ENCODE measurements at regions not wholly inside any gene's neighbourhood (a gene's known extent, or its start where the extent isn't known, plus 50 kb on each side); places are given as distances from the start of the nearest gene placed in this dataset.
A peak's percentile ranks its signal among the peaks of the same experiment; 100 is the strongest.

DNA sequence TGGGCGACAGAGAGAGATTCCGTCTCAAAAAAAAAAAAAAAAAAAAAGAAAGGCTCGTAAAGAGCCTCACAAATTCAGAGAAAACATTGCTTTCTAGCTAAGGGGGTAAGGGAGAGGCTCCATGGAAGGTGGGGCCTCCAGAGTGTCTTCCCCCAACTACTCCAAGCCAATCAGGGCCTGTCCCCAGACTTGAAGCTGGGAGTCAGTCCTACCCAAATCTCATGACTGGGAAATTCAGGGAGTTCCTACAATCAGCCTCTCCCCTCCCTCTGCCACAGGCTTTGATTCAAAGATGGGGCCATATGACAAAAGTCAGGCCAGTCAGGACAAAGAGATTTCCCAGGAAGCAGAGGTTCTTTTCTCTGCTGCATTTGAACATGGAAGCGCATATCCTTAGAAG lies 63.0 kb upstream of the NUP160 start:
- Mint-ChIP-seq H3K27me3 (no peaks in the 10 kb centered on the region), H3K4me1 (ENCODE audit: low read depth) (peaks cover 49% of the 10 kb centered on the region), H3K27ac (peak overlapping the region; percentile 9), H3K36me3 (ENCODE audit: low read depth) (no peaks in the 10 kb centered on the region), H3K9me3 (no peaks in the 10 kb centered on the region), H3K4me3 (no peak overlapping the region)
- intact Hi-C loops (cut with micrococcal nuclease) = no loop called here

DNA sequence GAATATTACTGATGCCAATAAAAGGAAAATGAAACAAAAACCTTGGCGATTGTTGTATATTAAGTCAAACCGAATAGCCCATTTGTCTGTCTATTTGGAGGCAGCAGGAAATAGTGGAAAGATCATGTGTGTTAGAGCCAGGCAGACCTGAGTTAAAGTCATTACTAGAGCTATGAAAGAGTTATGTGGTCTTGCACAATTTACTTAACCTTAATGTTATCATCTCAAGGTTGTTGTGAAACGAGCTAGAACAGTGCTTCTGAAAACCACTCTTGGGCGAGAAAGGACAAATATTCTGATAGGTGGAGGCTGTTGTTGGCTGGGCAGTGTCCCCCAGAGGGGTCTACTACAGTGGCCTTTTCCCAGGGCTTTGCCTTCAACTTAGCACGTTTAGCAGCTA lies 60.0 kb upstream of the NUP160 start:
- no peak overlapping the region for H3K4me3 Mint-ChIP-seq
- intact Hi-C loops (cut with micrococcal nuclease) = no loop called here
- H3K4me1 Mint-ChIP-seq (ENCODE audit: low read depth) = peaks cover 44% of the 10 kb centered on the region
- no peaks in the 10 kb centered on the region for H3K9me3 Mint-ChIP-seq
- H3K27me3 Mint-ChIP-seq = no peaks in the 10 kb centered on the region
- no peaks in the 10 kb centered on the region for H3K36me3 Mint-ChIP-seq (ENCODE audit: low read depth)
- no peak overlapping the region for H3K27ac Mint-ChIP-seq

- H3K36me3 Mint-ChIP-seq (ENCODE audit: low read depth) = no peaks in the 10 kb centered on the region
- intact Hi-C loops (cut with micrococcal nuclease) = no loop called here
- H3K27me3 Mint-ChIP-seq = no peaks in the 10 kb centered on the region
- H3K9me3 Mint-ChIP-seq = no peaks in the 10 kb centered on the region
- no peak overlapping the region for H3K4me3 Mint-ChIP-seq
- peaks cover 37% of the 10 kb centered on the region for H3K4me1 Mint-ChIP-seq (ENCODE audit: low read depth)
- no peak overlapping the region for H3K27ac Mint-ChIP-seq
These were observed 59.3 kb upstream of the NUP160 start for GRCh38 chr11:47907499-47907898.

DNA sequence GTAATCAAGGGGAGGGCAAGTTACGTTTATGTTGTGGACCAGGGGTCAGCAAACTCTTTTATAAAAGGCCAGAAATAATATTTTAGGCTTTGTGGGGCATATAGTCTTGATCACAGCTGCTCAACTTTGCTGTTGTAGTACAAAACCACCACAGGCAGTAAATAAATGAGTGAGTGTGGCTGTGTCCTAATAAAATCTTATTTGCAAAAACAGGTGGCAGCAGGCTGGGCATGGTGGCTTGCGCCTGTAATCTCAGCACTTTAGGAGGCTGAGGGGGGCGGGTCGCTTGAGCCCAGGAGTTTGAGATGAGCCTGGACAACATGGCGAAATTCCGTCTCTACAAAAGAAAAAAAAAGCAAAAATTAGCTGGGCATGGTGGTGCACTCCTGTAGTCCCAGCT lies 57.9 kb upstream of the NUP160 start:
- H3K4me1 Mint-ChIP-seq (ENCODE audit: low read depth) = peaks cover 26% of the 10 kb centered on the region
- no peaks in the 10 kb centered on the region for H3K27me3 Mint-ChIP-seq
- intact Hi-C loops (cut with micrococcal nuclease) = no loop called here
- no peaks in the 10 kb centered on the region for H3K9me3 Mint-ChIP-seq
- no peaks in the 10 kb centered on the region for H3K36me3 Mint-ChIP-seq (ENCODE audit: low read depth)
- peak overlapping the region; percentile 52 for H3K27ac Mint-ChIP-seq
- no peak overlapping the region for H3K4me3 Mint-ChIP-seq

DNA sequence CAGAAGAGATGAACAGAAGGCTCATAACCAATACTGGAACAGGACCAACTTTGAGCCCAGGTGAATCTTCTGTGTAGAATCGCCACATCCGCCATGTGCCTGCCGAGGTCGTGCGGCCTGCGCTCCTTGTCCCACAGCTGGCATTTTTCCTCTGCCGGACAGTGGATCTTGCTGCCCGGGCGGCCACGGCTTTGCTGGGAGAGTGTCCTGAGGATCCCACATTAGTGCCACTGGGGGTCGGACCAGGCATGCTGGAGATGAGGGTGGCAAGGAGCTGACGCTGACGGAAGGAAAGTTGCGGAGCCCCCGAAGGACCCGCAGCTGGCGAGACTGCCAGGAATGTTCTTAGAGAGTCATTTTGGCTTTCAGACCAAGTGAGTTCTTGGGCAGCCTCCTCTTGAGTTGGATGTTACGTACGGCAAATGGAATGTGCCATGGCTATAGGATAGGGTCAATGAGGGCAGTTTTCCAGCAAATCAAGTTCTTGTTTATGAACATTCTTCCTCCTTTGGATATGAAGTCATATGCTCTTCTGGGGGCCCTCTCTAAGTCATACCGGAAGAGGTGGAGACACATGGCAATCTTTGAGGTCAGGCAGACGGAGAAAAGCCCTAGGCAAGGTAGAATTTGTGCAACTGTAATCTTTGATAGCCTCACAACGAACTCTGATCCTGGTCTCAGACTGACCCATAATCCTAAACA lies 57.4 kb upstream of the NUP160 start:
- H3K27me3 Mint-ChIP-seq = no peaks in the 10 kb centered on the region
- no peaks in the 10 kb centered on the region for H3K9me3 Mint-ChIP-seq
- H3K27ac Mint-ChIP-seq = peak overlapping the region; percentile 52
- no peaks in the 10 kb centered on the region for H3K36me3 Mint-ChIP-seq (ENCODE audit: low read depth)
- H3K4me3 Mint-ChIP-seq = no peak overlapping the region
- H3K4me1 Mint-ChIP-seq (ENCODE audit: low read depth) = peaks cover 26% of the 10 kb centered on the region
- intact Hi-C loops (cut with micrococcal nuclease) = no loop called here

- H3K9me3 Mint-ChIP-seq = no peaks in the 10 kb centered on the region
- H3K4me1 Mint-ChIP-seq (ENCODE audit: low read depth) = peaks cover 24% of the 10 kb centered on the region
- no peaks in the 10 kb centered on the region for H3K27me3 Mint-ChIP-seq
- intact Hi-C loops (cut with micrococcal nuclease) = no loop called here
- H3K27ac Mint-ChIP-seq = peak overlapping the region; percentile 52
- H3K4me3 Mint-ChIP-seq = no peak overlapping the region
- no peaks in the 10 kb centered on the region for H3K36me3 Mint-ChIP-seq (ENCODE audit: low read depth)
These were observed 56.7 kb upstream of the NUP160 start for GRCh38 chr11:47904808-47905207.

- intact Hi-C loops (cut with micrococcal nuclease) = no loop called here
- H3K9me3 Mint-ChIP-seq = no peaks in the 10 kb centered on the region
- no peaks in the 10 kb centered on the region for H3K27me3 Mint-ChIP-seq
- H3K27ac Mint-ChIP-seq = no peak overlapping the region
- H3K4me3 Mint-ChIP-seq = no peak overlapping the region
- peaks cover 21% of the 10 kb centered on the region for H3K4me1 Mint-ChIP-seq (ENCODE audit: low read depth)
- no peaks in the 10 kb centered on the region for H3K36me3 Mint-ChIP-seq (ENCODE audit: low read depth)
These were observed 55.9 kb upstream of the NUP160 start for GRCh38 chr11:47904048-47904447.

- intact Hi-C loops (cut with micrococcal nuclease) = no loop called here
- Mint-ChIP-seq H3K27ac (no peak overlapping the region), H3K27me3 (no peaks in the 10 kb centered on the region), H3K4me3 (no peak overlapping the region), H3K4me1 (ENCODE audit: low read depth) (no peaks in the 10 kb centered on the region), H3K9me3 (no peaks in the 10 kb centered on the region), H3K36me3 (ENCODE audit: low read depth) (no peaks in the 10 kb centered on the region)
These were observed 51.7 kb upstream of the NUP160 start for GRCh38 chr11:47899801-47900200.

Measured in dendritic cell treated with granulocyte-macrophage colony-stimulating factor and Interleukin-4, amounts not matched to agents 40 ng/mL and 50 ng/mL, for 4 days (primary cell).